Peyer's patch (tissue), 4 donors: ENCODE measurements at regions not wholly inside any gene's neighbourhood (a gene's known extent, or its start where the extent isn't known, plus 50 kb on each side); places are given as distances from the start of the nearest gene placed in this dataset.

Experiments
- CTCF ChIP-seq, 6 experiments: fragments of 450-650 bp in 4 of 6; fragments of 200-600 bp in 2 of 6; sonication (generic) in 1 of 6; IDR thresholded peaks; one replicate each; pipeline ENCODE4 v1.5.1; 2017 to 2019; ENCODE audit warnings: antibody characterized with exemption in 6 of 6, mild to moderate bottlenecking in 3 of 6, moderate library complexity in 1 of 6
- POLR2A ChIP-seq, 2 donors: fragments of 450-650 bp; IDR thresholded peaks; one replicate each; pipeline ENCODE4 v1.5.1; 2017; ENCODE audit warnings: antibody characterized with exemption in 2 of 2, mild to moderate bottlenecking in 2 of 2, moderate library complexity in 2 of 2

- no peak for TF ChIP-seq POLR2A (IDR thresholded peaks at IDR 0.05)
- no peak for TF ChIP-seq CTCF (IDR thresholded peaks at IDR 0.05)
Measured at GRCh38 chr17:52524096-52524637, 365.7 kb upstream of the CA10 start.
